Heart left ventricle (tissue), 16 donors: ENCODE measurements at regions not wholly inside any gene's neighbourhood (a gene's known extent, or its start where the extent isn't known, plus 50 kb on each side); places are given as distances from the start of the nearest gene placed in this dataset.

Experiments used
- ATAC-seq, 4 donors: fragments of 200-7000 bp; cut with Tn5 transposase; one replicate each; pipeline ENCODE4 v1.9.1; 2020 to 2022; ENCODE audit warnings: moderate library complexity in 4 of 4, mild to moderate bottlenecking in 3 of 4, moderate number of reproducible peaks in 1 of 4
- DNase-seq, 5 donors: peaks; one replicate each; pipeline ENCODE4 v3.0.0-alpha.2; 2020
- H3K27ac ChIP-seq, 12 donors: fragments of 200-600 bp; sonication (generic) in 4 of 12; one replicate each; pipeline versions ENCODE4 v1.5.0 to v1.8.0; 2016 to 2022; ENCODE audit warnings: mild to moderate bottlenecking in 2 of 12
- H3K27me3 ChIP-seq, 9 donors: fragments of 200-600 bp; sonication (generic) in 2 of 9; one replicate each; pipeline versions ENCODE4 v1.5.1 to v1.8.0; 2016 to 2022; ENCODE audit warnings: mild to moderate bottlenecking in 3 of 9
- H3K36me3 ChIP-seq, 9 donors: fragments of 200-600 bp; sonication (generic) in 2 of 9; one replicate each; pipeline versions ENCODE4 v1.5.0 to v1.8.0; 2018 to 2022; ENCODE audit warnings: mild to moderate bottlenecking in 2 of 9
- H3K4me1 ChIP-seq, 12 donors: fragments of 200-600 bp; sonication (generic) in 4 of 12; one replicate each; pipeline versions ENCODE4 v1.5.0 to v1.8.0; 2016 to 2022; ENCODE audit warnings: mild to moderate bottlenecking in 3 of 12
- H3K4me3 ChIP-seq, 12 donors: fragments of 200-600 bp; sonication (generic) in 4 of 12; one replicate each; pipeline versions ENCODE4 v1.5.0 to v1.8.0; 2017 to 2022; ENCODE audit warnings: mild to moderate bottlenecking in 9 of 12, moderate library complexity in 4 of 12
- H3K9me3 ChIP-seq, 12 donors: fragments of 200-600 bp; sonication (generic) in 4 of 12; one replicate each; pipeline versions ENCODE4 v1.5.0 to v1.8.0; 2016 to 2022; ENCODE audit warnings: mild to moderate bottlenecking in 1 of 12
- CTCF ChIP-seq, 12 donors: fragments of 200-600 bp; sonication (generic) in 4 of 12; IDR thresholded peaks; one replicate each; pipeline versions ENCODE4 v1.5.0 to v1.8.0; 2018 to 2022; ENCODE audit warnings: antibody characterized with exemption in 12 of 12, mild to moderate bottlenecking in 5 of 12
- POLR2A ChIP-seq, 2 donors: fragments of 450-650 bp; IDR thresholded peaks; one replicate each; pipeline ENCODE4 v1.6.1; 2017; ENCODE audit warnings: antibody characterized with exemption in 2 of 2, mild to moderate bottlenecking in 2 of 2, moderate library complexity in 2 of 2
- WGBS, 4 donors: extraction: QIAGEN DNeasy Blood & Tissue Kit in 2 of 4; methylation state at CpG; one replicate each; pipeline versions ENCODE4 v1.1.5 to v1.1.7; 2013 to 2018; 5-methylcytosine and 5-hydroxymethylcytosine counted together
- intact Hi-C, 10 donors: fragments of 100-400 bp; cut with DNase I; formaldehyde crosslinking; loops; one replicate each; pipeline versions ENCODE4 v1.11.1 to v1.14.2; 2022
- donor health status: ischemic (EF 13 %, LVEDD 7.1; RV severe dilation, severe dysfunction).
- donor health status: healthy with polysubstance abuse.
- donor health status: DM: no; HTN: yes; CAD: no.
- donor health status: DM: no; HTN: no; CAD: no.
- donor health status: ischemic (EF 25% LVEDD 6.9; RV normal size, moderate dysfunction).
- donor health status: ischemic (EF 25% LVEDD 5.7; RV mildly dilated, moderate dysfunction).
- donor health status: healthy.
- donor health status: DM: yes; HTN: yes; CAD: no.
- donor health status: ischemic (EF 35%, LVEDD 5.7; RV mildly dilated, moderate dysfunction).
- donor health status: nonischemic (EF 11% LVEDD 7.7; RV severe dilation, severe dysfunction).
- donor health status: DM: yes; HTN: yes; CAD: no.
- donor health status: PGD.
- donor health status: ischemic (EF 29% LVEDD 5.4; RV normal size, mild dysfunction).
- donor health status: nonischemic (EF 23%, LVEDD 6.1; RV moderate dilation, normal function).

- Histone ChIP-seq H3K4me1 (no peaks in the 10 kb centered on the region), H3K27me3 (no peaks in the 10 kb centered on the region), H3K27ac (no peak overlapping the region), H3K9me3 (no peaks in the 10 kb centered on the region), H3K4me3 (no peak overlapping the region), H3K36me3 (no peaks in the 10 kb centered on the region)
- intact Hi-C loops: no loop called here
- TF ChIP-seq POLR2A (IDR thresholded peaks at IDR 0.05): no peak
- no peak for TF ChIP-seq CTCF (IDR thresholded peaks at IDR 0.05)
- WGBS, 4 donors: 27 to 45% (median 33%) methylated on average over 4 of the region's 4 CpGs
- ATAC-seq: no peak
- DNase-seq: no peak
Observed at GRCh38 chr2:224178056-224178455, 139.0 kb upstream of the SERPINE2 start.

GRCh38 chr2:224175538-224175937 lies 136.5 kb upstream of the SERPINE2 start:
- Histone ChIP-seq H3K9me3 (no peaks in the 10 kb centered on the region), H3K4me1 (no peaks in the 10 kb centered on the region), H3K27ac (no peak overlapping the region), H3K36me3 (no peaks in the 10 kb centered on the region), H3K27me3 (no peaks in the 10 kb centered on the region), H3K4me3 (no peak overlapping the region)
- intact Hi-C loops: no loop called here
- 66 to 74% (median 68%) methylated on average over 2 of the region's 2 CpGs for WGBS, 4 donors
- DNase-seq (no peak), ATAC-seq (no peak)
- TF ChIP-seq CTCF (IDR thresholded peaks at IDR 0.05) (no peak), POLR2A (IDR thresholded peaks at IDR 0.05) (no peak)

DNA sequence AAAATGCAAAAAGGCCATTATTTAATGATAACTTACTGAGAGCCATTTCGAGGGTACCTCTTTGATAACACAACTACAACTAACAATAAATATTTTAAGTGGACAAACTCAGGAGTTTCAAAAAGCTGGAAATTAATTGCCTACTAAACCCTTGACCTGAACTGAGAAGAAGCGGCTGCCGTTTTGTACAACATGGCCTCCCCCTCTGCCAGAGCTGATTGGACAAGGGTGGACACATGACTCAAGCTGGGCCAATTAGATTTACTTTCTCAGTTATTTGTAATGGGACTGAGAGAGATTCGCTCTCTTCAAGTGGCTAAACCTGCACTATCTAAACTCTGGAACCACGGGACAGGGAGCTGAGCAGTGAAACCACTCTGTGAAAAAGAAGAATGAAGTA lies 135.9 kb upstream of the SERPINE2 start:
- 95 to 96% (median 95%) methylated on average over 5 of the region's 5 CpGs for WGBS, 4 donors
- no peaks in the 10 kb centered on the region for H3K36me3 ChIP-seq
- intact Hi-C loops: no loop called here
- no peaks in the 10 kb centered on the region for H3K9me3 ChIP-seq
- DNase-seq (no peak), ATAC-seq (no peak)
- H3K27ac ChIP-seq: no peak overlapping the region
- no peaks in the 10 kb centered on the region for H3K4me1 ChIP-seq
- no peak for TF ChIP-seq CTCF (IDR thresholded peaks at IDR 0.05)
- no peak for TF ChIP-seq POLR2A (IDR thresholded peaks at IDR 0.05)
- H3K4me3 ChIP-seq: no peak overlapping the region
- no peaks in the 10 kb centered on the region for H3K27me3 ChIP-seq

DNA sequence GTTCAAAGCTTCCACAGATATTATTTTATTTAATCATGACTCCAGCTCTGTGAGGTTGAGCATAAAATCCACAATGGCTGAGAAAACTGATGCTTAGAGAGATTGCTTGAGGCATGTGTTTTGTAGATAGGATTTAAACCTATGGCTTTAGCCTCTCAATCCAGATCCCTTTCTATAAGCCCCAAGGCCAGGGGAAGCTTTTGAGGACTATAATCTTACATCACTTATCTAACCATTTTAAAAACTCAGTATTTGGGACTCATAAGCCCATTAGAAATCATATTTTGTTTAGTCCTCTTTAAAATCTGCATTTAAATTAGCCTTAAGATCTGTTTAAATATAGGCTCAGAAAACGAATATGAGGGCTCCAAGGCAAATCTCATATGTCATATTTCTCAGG lies 135.4 kb upstream of the SERPINE2 start:
- intact Hi-C loops: no loop called here
- Histone ChIP-seq H3K27me3 (no peaks in the 10 kb centered on the region), H3K9me3 (no peaks in the 10 kb centered on the region), H3K36me3 (no peaks in the 10 kb centered on the region), H3K4me1 (no peaks in the 10 kb centered on the region), H3K4me3 (no peak overlapping the region), H3K27ac (no peak overlapping the region)
- DNase-seq (no peak), ATAC-seq (no peak)
- no peak for TF ChIP-seq CTCF (IDR thresholded peaks at IDR 0.05)
- no peak for TF ChIP-seq POLR2A (IDR thresholded peaks at IDR 0.05)
- WGBS, 4 donors: 71 to 94% (median 81%) methylated on average over 1 of the region's 1 CpG
